ENCODE measurements at regions not wholly inside any gene's neighbourhood (a gene's known extent, or its start where the extent isn't known, plus 50 kb on each side); places are given as distances from the start of the nearest gene placed in this dataset.

- no peak for DNase-seq (ENCODE audit: low read depth)
Measured at GRCh38 chr2:199025146-199025545, 432.6 kb downstream of the SATB2 start.

GRCh38 chr2:199024224-199024623, 433.5 kb downstream of the SATB2 start:
- no peak for DNase-seq (ENCODE audit: low read depth)

- DNase-seq (ENCODE audit: low read depth) = peak; percentile 24
Measured at GRCh38 chr2:199019898-199020507, 437.7 kb downstream of the SATB2 start.

GRCh38 chr2:199018826-199019225, 438.9 kb downstream of the SATB2 start:
- peak; percentile 17 for DNase-seq (ENCODE audit: low read depth)

- DNase-seq (ENCODE audit: low read depth) = no peak
Measured at GRCh38 chr2:199015072-199015471, 442.7 kb downstream of the SATB2 start.

GRCh38 chr2:199014226-199014625, 443.5 kb downstream of the SATB2 start:
- DNase-seq (ENCODE audit: low read depth) = no peak

- no peak for DNase-seq (ENCODE audit: low read depth)
Measured at GRCh38 chr2:199011908-199012307, 445.8 kb downstream of the SATB2 start.

GRCh38 chr2:198994678-198995077, 463.1 kb downstream of the SATB2 start:
- DNase-seq (ENCODE audit: low read depth) = no peak

- no peak for DNase-seq (ENCODE audit: low read depth)
Measured at GRCh38 chr2:198991431-198991830, 466.3 kb downstream of the SATB2 start.

- DNase-seq (ENCODE audit: low read depth) = no peak
Measured at GRCh38 chr2:198975779-198976178, 482.0 kb downstream of the SATB2 start.

- DNase-seq (ENCODE audit: low read depth) = no peak
Measured at GRCh38 chr2:198973785-198974184, 484.0 kb downstream of the SATB2 start.

- no peak for DNase-seq (ENCODE audit: low read depth)
Measured at GRCh38 chr2:198973181-198973580, 484.6 kb downstream of the SATB2 start.

- no peak for DNase-seq (ENCODE audit: low read depth)
Measured at GRCh38 chr2:198968545-198968944, 489.2 kb downstream of the SATB2 start.

GRCh38 chr2:198966269-198966668, 491.5 kb downstream of the SATB2 start:
- DNase-seq (ENCODE audit: low read depth) = no peak

- DNase-seq (ENCODE audit: low read depth) = no peak
Measured at GRCh38 chr2:198961547-198961946, 496.2 kb downstream of the SATB2 start.

- no peak for DNase-seq (ENCODE audit: low read depth)
Measured at GRCh38 chr2:198957181-198957580, 500.6 kb downstream of the SATB2 start.

- no peak for DNase-seq (ENCODE audit: low read depth)
Measured at GRCh38 chr2:198953328-198953727, 504.4 kb downstream of the SATB2 start.

- DNase-seq (ENCODE audit: low read depth) = no peak
Measured at GRCh38 chr2:198950803-198951202, 506.9 kb downstream of the SATB2 start.

- no peak for DNase-seq (ENCODE audit: low read depth)
Measured at GRCh38 chr2:198945496-198945895, 512.2 kb downstream of the SATB2 start.

- DNase-seq (ENCODE audit: low read depth) = no peak
Measured at GRCh38 chr2:198930170-198930569, 527.6 kb downstream of the SATB2 start.

GRCh38 chr2:198928026-198928425, 529.7 kb downstream of the SATB2 start:
- no peak for DNase-seq (ENCODE audit: low read depth)

- no peak for DNase-seq (ENCODE audit: low read depth)
Measured at GRCh38 chr2:198917926-198918720, 539.6 kb downstream of the SATB2 start.

- DNase-seq (ENCODE audit: low read depth) = no peak
Measured at GRCh38 chr2:198917275-198917674, 540.5 kb downstream of the SATB2 start.
